ENCODE measurements at regions not wholly inside any gene's neighbourhood (a gene's known extent, or its start where the extent isn't known, plus 50 kb on each side); places are given as distances from the start of the nearest gene placed in this dataset.
A peak's percentile ranks its signal among the peaks of the same experiment; 100 is the strongest.

GRCh38 chr10:47082055-47082784 lies 171.0 kb downstream of the PTPN20 start:
- no peaks in the 10 kb centered on the region for H3K4me1 ChIP-seq
- DNase-seq, result no peak
- no peak for ATAC-seq
- H3K27me3 ChIP-seq, result no peaks in the 10 kb centered on the region
- H3K27ac ChIP-seq, result no peak overlapping the region
- no peaks in the 10 kb centered on the region for H3K36me3 ChIP-seq
- intact Hi-C loops (cut with DNase I), result no loop called here
- no peak for TF ChIP-seq CTCF (IDR thresholded peaks at IDR 0.05)
- H3K4me3 ChIP-seq, result no peak overlapping the region
- H3K9me3 ChIP-seq, result no peaks in the 10 kb centered on the region

- H3K9me3 ChIP-seq, result no peaks in the 10 kb centered on the region
- intact Hi-C loops (cut with DNase I), result no loop called here
- H3K4me3 ChIP-seq, result no peak overlapping the region
- DNase-seq (no peak), ATAC-seq (peak; percentile 69)
- no peak for TF ChIP-seq CTCF (IDR thresholded peaks at IDR 0.05)
- no peaks in the 10 kb centered on the region for H3K4me1 ChIP-seq
- H3K27me3 ChIP-seq, result no peaks in the 10 kb centered on the region
- H3K36me3 ChIP-seq, result no peaks in the 10 kb centered on the region
- H3K27ac ChIP-seq, result no peak overlapping the region
Measured at GRCh38 chr10:47087667-47088066, 176.4 kb downstream of the PTPN20 start.

GRCh38 chr10:47088656-47089354 lies 177.6 kb downstream of the PTPN20 start:
- TF ChIP-seq CTCF (IDR thresholded peaks at IDR 0.05), result no peak
- no peaks in the 10 kb centered on the region for H3K4me1 ChIP-seq
- no peaks in the 10 kb centered on the region for H3K27me3 ChIP-seq
- H3K36me3 ChIP-seq, result no peaks in the 10 kb centered on the region
- DNase-seq (no peak), ATAC-seq (no peak)
- H3K9me3 ChIP-seq, result no peaks in the 10 kb centered on the region
- no peak overlapping the region for H3K4me3 ChIP-seq
- intact Hi-C loops (cut with DNase I), result no loop called here
- H3K27ac ChIP-seq, result no peak overlapping the region

- DNase-seq (no peak), ATAC-seq (no peak)
- no peak for TF ChIP-seq CTCF (IDR thresholded peaks at IDR 0.05)
- intact Hi-C loops (cut with DNase I), result no loop called here
- Histone ChIP-seq H3K36me3 (no peaks in the 10 kb centered on the region), H3K4me1 (no peaks in the 10 kb centered on the region), H3K4me3 (no peak overlapping the region), H3K27me3 (no peaks in the 10 kb centered on the region), H3K9me3 (no peaks in the 10 kb centered on the region), H3K27ac (no peak overlapping the region)
Measured at GRCh38 chr10:47090042-47090441, 178.8 kb downstream of the PTPN20 start.

GRCh38 chr10:47090903-47091302 lies 179.7 kb downstream of the PTPN20 start:
- no peak for TF ChIP-seq CTCF (IDR thresholded peaks at IDR 0.05)

More at GRCh38 chr10:47090903-47091302, 179.7 kb downstream of the PTPN20 start:
- Histone ChIP-seq H3K27me3 (no peaks in the 10 kb centered on the region), H3K4me3 (no peak overlapping the region), H3K9me3 (no peaks in the 10 kb centered on the region), H3K4me1 (no peaks in the 10 kb centered on the region), H3K27ac (no peak overlapping the region), H3K36me3 (no peaks in the 10 kb centered on the region)
- DNase-seq (no peak), ATAC-seq (no peak)
- intact Hi-C loops (cut with DNase I), result no loop called here
